ENCODE measurements at regions not wholly inside any gene's neighbourhood (a gene's known extent, or its start where the extent isn't known, plus 50 kb on each side); places are given as distances from the start of the nearest gene placed in this dataset.

DNA sequence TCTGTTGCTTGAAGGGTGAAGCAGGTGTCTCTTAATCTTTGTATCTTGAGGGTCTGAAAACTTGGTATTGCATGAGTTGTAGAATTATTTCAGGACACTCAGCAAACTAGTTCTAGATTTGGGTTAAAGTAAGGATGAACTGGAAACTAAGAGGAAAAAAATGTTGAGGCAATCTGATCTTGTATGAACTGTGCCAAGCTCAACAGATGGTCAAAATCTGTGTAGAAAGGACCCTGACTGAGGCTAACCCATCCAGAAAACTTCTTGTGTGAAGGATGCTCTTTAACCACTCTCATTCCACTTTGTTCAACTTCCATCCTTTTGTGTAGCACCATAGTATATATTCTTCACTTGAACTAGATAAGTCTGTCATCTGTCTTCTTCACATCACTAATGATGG lies 861.7 kb downstream of the SLC4A3 start:
- H3K4me1 ChIP-seq (ENCODE audit: insufficient read depth, low read length, severe bottlenecking): no peaks in the 10 kb centered on the region
- no peaks in the 10 kb centered on the region for H3K79me2 ChIP-seq (ENCODE audit: insufficient read depth, low read length)
- H4K20me1 ChIP-seq (ENCODE audit: insufficient read depth, low read length): no peaks in the 10 kb centered on the region
- H2AFZ ChIP-seq (ENCODE audit: low read length): no peak overlapping the region
- TF ChIP-seq, protein P1, sequence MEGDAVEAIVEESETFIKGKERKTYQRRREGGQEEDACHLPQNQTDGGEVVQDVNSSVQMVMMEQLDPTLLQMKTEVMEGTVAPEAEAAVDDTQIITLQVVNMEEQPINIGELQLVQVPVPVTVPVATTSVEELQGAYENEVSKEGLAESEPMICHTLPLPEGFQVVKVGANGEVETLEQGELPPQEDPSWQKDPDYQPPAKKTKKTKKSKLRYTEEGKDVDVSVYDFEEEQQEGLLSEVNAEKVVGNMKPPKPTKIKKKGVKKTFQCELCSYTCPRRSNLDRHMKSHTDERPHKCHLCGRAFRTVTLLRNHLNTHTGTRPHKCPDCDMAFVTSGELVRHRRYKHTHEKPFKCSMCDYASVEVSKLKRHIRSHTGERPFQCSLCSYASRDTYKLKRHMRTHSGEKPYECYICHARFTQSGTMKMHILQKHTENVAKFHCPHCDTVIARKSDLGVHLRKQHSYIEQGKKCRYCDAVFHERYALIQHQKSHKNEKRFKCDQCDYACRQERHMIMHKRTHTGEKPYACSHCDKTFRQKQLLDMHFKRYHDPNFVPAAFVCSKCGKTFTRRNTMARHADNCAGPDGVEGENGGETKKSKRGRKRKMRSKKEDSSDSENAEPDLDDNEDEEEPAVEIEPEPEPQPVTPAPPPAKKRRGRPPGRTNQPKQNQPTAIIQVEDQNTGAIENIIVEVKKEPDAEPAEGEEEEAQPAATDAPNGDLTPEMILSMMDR (IDR thresholded peaks at IDR 0.05; ENCODE audit: low read length): no peak
- TF ChIP-seq EZH2 (IDR thresholded peaks at IDR 0.05; ENCODE audit: borderline replicate concordance, low read length): no peak
- H3K9me2 ChIP-seq (ENCODE audit: low read depth, low read length): no peaks in the 10 kb centered on the region
- H3K9ac ChIP-seq (ENCODE audit: low read length): no peak overlapping the region
- H3K27ac ChIP-seq (ENCODE audit: low read depth, low read length, poor library complexity, severe bottlenecking): no peak overlapping the region
- H3K36me3 ChIP-seq (ENCODE audit: insufficient read depth, low read length): no peaks in the 10 kb centered on the region
- H3K4me3 ChIP-seq (ENCODE audit: low read depth, low read length, poor library complexity, severe bottlenecking): no peak overlapping the region
- H3F3A ChIP-seq (ENCODE audit: insufficient read depth, low read length): no peaks in the 10 kb centered on the region
- no peak overlapping the region for H3K4me2 ChIP-seq (ENCODE audit: low read length)
- H3K9me3 ChIP-seq (ENCODE audit: low read length): no peaks in the 10 kb centered on the region
- H3K27me3 ChIP-seq (ENCODE audit: insufficient read depth, low read length): no peaks in the 10 kb centered on the region

DNA sequence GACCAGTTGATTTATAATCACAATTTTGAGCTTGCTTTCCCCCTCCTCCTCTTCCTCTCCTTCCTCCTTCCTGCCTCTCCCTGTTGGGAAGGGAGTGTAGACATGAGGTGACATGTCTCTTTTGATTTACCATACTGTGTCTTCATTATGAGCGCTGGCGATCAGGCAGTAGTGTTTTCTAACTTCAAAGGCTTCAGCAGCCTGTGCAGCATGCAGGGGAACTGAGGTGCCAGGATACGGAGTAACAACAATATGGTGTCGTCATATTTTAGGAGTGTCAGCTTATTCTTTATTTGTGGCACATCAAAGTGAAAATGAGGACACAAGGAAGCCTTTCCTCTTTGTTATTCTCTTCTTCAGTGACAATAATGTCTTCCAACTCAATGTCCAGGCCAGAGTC lies 864.2 kb downstream of the SLC4A3 start:
- Histone ChIP-seq H2AFZ (ENCODE audit: low read length) (no peak overlapping the region), H3K9me3 (ENCODE audit: low read length) (no peaks in the 10 kb centered on the region), H3K27me3 (ENCODE audit: insufficient read depth, low read length) (no peaks in the 10 kb centered on the region), H3K79me2 (ENCODE audit: insufficient read depth, low read length) (no peaks in the 10 kb centered on the region), H3K9ac (ENCODE audit: low read length) (no peak overlapping the region), H4K20me1 (ENCODE audit: insufficient read depth, low read length) (no peaks in the 10 kb centered on the region), H3K4me3 (ENCODE audit: low read depth, low read length, poor library complexity, severe bottlenecking) (no peak overlapping the region), H3K4me1 (ENCODE audit: insufficient read depth, low read length, severe bottlenecking) (no peaks in the 10 kb centered on the region), H3F3A (ENCODE audit: insufficient read depth, low read length) (no peaks in the 10 kb centered on the region), H3K9me2 (ENCODE audit: low read depth, low read length) (no peaks in the 10 kb centered on the region), H3K36me3 (ENCODE audit: insufficient read depth, low read length) (no peaks in the 10 kb centered on the region), H3K27ac (ENCODE audit: low read depth, low read length, poor library complexity, severe bottlenecking) (no peak overlapping the region), H3K4me2 (ENCODE audit: low read length) (no peak overlapping the region)
- TF ChIP-seq EZH2 (IDR thresholded peaks at IDR 0.05; ENCODE audit: borderline replicate concordance, low read length): no peak
- TF ChIP-seq, protein P1 (IDR thresholded peaks at IDR 0.05; ENCODE audit: low read length): no peak

DNA sequence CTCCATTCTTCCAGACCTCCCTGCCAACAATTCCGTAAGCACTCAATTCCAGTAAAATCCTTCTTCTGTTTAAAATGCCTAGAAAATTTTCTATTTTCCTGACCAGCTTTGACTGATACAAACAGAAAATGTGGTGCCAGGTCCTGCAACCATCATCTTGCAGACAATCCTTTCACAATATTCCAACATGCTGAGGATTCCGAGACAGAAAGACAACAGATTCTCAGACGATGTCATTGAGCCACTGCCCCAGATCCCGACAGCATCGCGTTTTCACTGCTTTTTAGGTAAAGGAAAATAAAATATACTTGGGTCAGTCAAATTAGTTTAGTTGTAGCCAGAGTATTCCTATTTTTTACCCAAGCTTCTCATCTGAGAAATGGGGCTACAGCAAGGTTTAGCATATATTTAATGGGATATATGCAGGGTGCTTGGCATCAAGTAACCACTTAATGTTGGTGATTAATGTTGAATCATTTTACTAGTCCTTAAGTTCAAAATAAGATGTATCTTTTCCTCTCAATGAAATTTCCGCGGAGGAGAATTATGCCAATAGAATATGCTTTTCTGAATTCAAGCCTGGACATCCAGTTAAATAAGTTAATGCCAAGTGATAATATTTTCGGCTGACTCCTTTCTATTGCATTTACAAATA lies 866.6 kb downstream of the SLC4A3 start:
- no peaks in the 10 kb centered on the region for H3K9me2 ChIP-seq (ENCODE audit: low read depth, low read length)
- no peak overlapping the region for H2AFZ ChIP-seq (ENCODE audit: low read length)
- no peaks in the 10 kb centered on the region for H3K79me2 ChIP-seq (ENCODE audit: insufficient read depth, low read length)
- H3K9ac ChIP-seq (ENCODE audit: low read length): no peak overlapping the region
- H4K20me1 ChIP-seq (ENCODE audit: insufficient read depth, low read length): no peaks in the 10 kb centered on the region
- H3K4me1 ChIP-seq (ENCODE audit: insufficient read depth, low read length, severe bottlenecking): no peaks in the 10 kb centered on the region
- no peaks in the 10 kb centered on the region for H3F3A ChIP-seq (ENCODE audit: insufficient read depth, low read length)
- no peaks in the 10 kb centered on the region for H3K36me3 ChIP-seq (ENCODE audit: insufficient read depth, low read length)
- H3K4me3 ChIP-seq (ENCODE audit: low read depth, low read length, poor library complexity, severe bottlenecking): no peak overlapping the region
- no peak overlapping the region for H3K4me2 ChIP-seq (ENCODE audit: low read length)
- H3K9me3 ChIP-seq (ENCODE audit: low read length): no peaks in the 10 kb centered on the region
- TF ChIP-seq, protein P1 (IDR thresholded peaks at IDR 0.05; ENCODE audit: low read length): no peak
- no peak for TF ChIP-seq EZH2 (IDR thresholded peaks at IDR 0.05; ENCODE audit: borderline replicate concordance, low read length)
- H3K27ac ChIP-seq (ENCODE audit: low read depth, low read length, poor library complexity, severe bottlenecking): no peak overlapping the region
- no peaks in the 10 kb centered on the region for H3K27me3 ChIP-seq (ENCODE audit: insufficient read depth, low read length)

All from OCI-LY1 (cell line).